Osteocyte (in vitro differentiated cells): ENCODE measurements at regions not wholly inside any gene's neighbourhood (a gene's known extent, or its start where the extent isn't known, plus 50 kb on each side); places are given as distances from the start of the nearest gene placed in this dataset.

ENCODE experiments used
- DNase-seq: peaks from one replicate; pipeline ENCODE4 v3.0.0; 2021; ENCODE audit warnings: mixed read lengths; ENCODE audit not compliant: unreplicated experiment; ENCODE audit errors: extremely low spot score
- H3K27ac Mint-ChIP-seq: one replicate; pipeline ENCODE4 v1.8.0; 2021; ENCODE audit warnings: mild to moderate bottlenecking, mixed read lengths; ENCODE audit not compliant: unreplicated experiment
- H3K27me3 Mint-ChIP-seq: one replicate; pipeline ENCODE4 v1.8.0; 2021; ENCODE audit warnings: mixed read lengths; ENCODE audit not compliant: unreplicated experiment
- H3K36me3 Mint-ChIP-seq: one replicate; pipeline ENCODE4 v1.8.0; 2021; ENCODE audit warnings: mixed read lengths; ENCODE audit not compliant: unreplicated experiment
- H3K4me1 Mint-ChIP-seq: one replicate; pipeline ENCODE4 v1.8.0; 2021; ENCODE audit warnings: mixed read lengths; ENCODE audit not compliant: unreplicated experiment
- H3K4me3 Mint-ChIP-seq: one replicate; pipeline ENCODE4 v1.8.0; 2021; ENCODE audit warnings: mild to moderate bottlenecking, moderate library complexity, mixed read lengths; ENCODE audit not compliant: unreplicated experiment
- H3K9me3 Mint-ChIP-seq: one replicate; pipeline ENCODE4 v1.8.0; 2021; ENCODE audit warnings: mixed read lengths; ENCODE audit not compliant: unreplicated experiment
- CTCF ChIP-seq: fragments of 200-600 bp; sonication (generic); IDR thresholded peaks from 2 replicates; pipeline ENCODE4 v1.5.0; 2021; ENCODE audit warnings: antibody characterized with exemption, mild to moderate bottlenecking, moderate library complexity

- DNase-seq = no peak
- Mint-ChIP-seq H3K9me3 (no peaks in the 10 kb centered on the region), H3K4me1 (no peaks in the 10 kb centered on the region), H3K36me3 (no peaks in the 10 kb centered on the region), H3K27me3 (peaks cover 4% of the 10 kb centered on the region), H3K27ac (no peak overlapping the region), H3K4me3 (no peak overlapping the region)
- no peak for TF ChIP-seq CTCF
Observed at GRCh38 chr3:161444694-161445077, 51.9 kb upstream of the OTOL1 start.

- Mint-ChIP-seq H3K27me3 (peaks cover 4% of the 10 kb centered on the region), H3K9me3 (no peaks in the 10 kb centered on the region), H3K36me3 (no peaks in the 10 kb centered on the region), H3K27ac (no peak overlapping the region), H3K4me3 (no peak overlapping the region), H3K4me1 (no peaks in the 10 kb centered on the region)
- no peak for TF ChIP-seq CTCF
- DNase-seq = no peak
Observed at GRCh38 chr3:161443921-161444693, 52.5 kb upstream of the OTOL1 start.

DNA sequence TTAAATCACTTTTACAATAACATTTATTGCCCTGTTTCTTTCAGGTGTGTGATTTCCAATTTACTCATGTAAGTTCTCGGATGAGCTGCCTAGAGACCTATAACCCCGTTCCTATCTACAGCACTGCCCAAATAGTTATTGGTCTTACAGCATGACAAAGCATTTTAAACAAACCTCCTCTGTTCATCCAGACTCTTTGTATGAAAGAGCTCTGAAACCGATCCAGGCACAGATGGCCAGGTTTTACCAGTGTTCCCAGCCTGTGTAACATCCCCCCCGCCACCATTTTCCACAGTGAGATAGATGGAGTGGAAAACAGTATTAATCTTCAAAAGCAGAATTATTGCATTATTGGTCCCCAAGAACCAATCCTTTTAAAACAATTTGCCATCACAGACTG lies 59.0 kb upstream of the SPTSSB start:
- no peaks in the 10 kb centered on the region for H3K4me1 Mint-ChIP-seq
- H3K4me3 Mint-ChIP-seq = no peak overlapping the region
- TF ChIP-seq CTCF = no peak
- no peaks in the 10 kb centered on the region for H3K9me3 Mint-ChIP-seq
- no peak for DNase-seq
- no peak overlapping the region for H3K27ac Mint-ChIP-seq
- peaks cover 26% of the 10 kb centered on the region for H3K27me3 Mint-ChIP-seq
- no peaks in the 10 kb centered on the region for H3K36me3 Mint-ChIP-seq

- no peak for DNase-seq
- H3K9me3 Mint-ChIP-seq = no peaks in the 10 kb centered on the region
- H3K36me3 Mint-ChIP-seq = no peaks in the 10 kb centered on the region
- H3K27ac Mint-ChIP-seq = no peak overlapping the region
- H3K4me3 Mint-ChIP-seq = no peak overlapping the region
- H3K27me3 Mint-ChIP-seq = peaks cover 6% of the 10 kb centered on the region
- H3K4me1 Mint-ChIP-seq = no peaks in the 10 kb centered on the region
- TF ChIP-seq CTCF = no peak
Observed at GRCh38 chr3:161427347-161427746, 56.0 kb upstream of the SPTSSB start.

DNA sequence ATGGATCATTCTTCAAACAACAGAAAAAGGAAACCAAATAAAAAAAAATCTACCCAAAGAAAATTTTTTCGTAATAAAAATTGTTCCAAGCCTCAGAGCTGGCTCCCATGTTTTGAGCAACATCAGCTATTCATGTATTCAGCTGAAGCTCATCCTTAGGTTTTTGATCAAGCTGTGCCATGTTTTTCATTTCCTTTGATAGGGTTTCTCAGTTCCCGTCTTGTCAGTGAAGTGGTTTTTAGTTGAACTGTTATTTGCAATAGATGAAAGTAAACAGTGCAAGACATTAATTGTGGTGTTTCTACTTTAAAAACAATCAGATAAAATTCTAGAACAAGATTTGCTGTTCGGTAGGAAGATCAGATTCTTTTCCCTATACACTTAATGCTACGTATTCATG lies 55.4 kb upstream of the SPTSSB start:
- Mint-ChIP-seq H3K27ac (no peak overlapping the region), H3K27me3 (peaks cover under 1% of the 10 kb centered on the region), H3K4me3 (no peak overlapping the region), H3K4me1 (no peaks in the 10 kb centered on the region), H3K36me3 (no peaks in the 10 kb centered on the region), H3K9me3 (no peaks in the 10 kb centered on the region)
- no peak for DNase-seq
- TF ChIP-seq CTCF = no peak
